HG03460 (cell line): ENCODE measurements at regions not wholly inside any gene's neighbourhood (a gene's known extent, or its start where the extent isn't known, plus 50 kb on each side); places are given as distances from the start of the nearest gene placed in this dataset.
"Not testable (repeated sequence)": the region's sequence is repeated elsewhere in the genome, so short reads cannot be mapped to it uniquely, and the experiment has no call there.

Source experiments
- ATAC-seq: cut with Tn5 transposase; IDR thresholded peaks from one replicate; pipeline ENCODE4 v1.9.1; 2021; ENCODE audit not compliant: unreplicated experiment

DNA sequence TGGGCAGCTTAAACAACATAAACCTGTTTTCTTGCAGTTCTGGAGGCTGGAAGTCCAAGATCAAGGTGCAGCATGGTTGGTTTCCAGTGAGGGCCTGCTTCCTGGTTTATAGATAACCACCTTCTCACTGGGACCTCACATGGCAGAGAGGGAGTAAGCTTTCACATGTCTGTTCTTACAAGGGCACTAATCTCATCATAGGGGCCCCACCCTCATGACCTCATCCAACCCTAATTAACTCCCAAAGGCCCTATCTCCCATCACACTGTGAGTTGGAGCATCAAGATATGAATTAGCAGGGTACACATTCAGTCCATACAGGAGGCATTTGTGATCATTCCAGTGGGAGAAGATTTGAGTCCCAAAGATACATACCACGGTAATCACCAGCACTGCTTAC is 50.5 kb upstream of the GRIN2A start:
- no peak for ATAC-seq

DNA sequence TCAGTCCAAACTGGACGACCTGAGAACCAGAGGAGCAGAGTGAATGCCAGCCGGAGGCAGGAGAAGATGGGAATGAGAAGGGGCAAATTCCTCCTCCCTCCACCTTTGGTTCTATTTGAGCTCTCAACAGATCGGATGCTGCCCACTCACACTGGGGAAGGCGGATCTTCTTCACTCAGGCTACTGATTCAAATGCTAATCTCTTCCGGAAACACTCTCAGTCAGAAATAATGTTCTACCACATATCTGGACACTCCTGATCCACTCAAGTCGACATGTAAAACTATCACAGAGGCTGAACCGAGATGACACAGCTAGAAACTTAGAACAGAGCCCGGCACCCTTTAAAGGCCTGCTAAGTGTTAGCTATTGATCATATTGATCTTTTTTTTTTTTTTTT is 57.4 kb upstream of the GRIN2A start:
- no peak for ATAC-seq

DNA sequence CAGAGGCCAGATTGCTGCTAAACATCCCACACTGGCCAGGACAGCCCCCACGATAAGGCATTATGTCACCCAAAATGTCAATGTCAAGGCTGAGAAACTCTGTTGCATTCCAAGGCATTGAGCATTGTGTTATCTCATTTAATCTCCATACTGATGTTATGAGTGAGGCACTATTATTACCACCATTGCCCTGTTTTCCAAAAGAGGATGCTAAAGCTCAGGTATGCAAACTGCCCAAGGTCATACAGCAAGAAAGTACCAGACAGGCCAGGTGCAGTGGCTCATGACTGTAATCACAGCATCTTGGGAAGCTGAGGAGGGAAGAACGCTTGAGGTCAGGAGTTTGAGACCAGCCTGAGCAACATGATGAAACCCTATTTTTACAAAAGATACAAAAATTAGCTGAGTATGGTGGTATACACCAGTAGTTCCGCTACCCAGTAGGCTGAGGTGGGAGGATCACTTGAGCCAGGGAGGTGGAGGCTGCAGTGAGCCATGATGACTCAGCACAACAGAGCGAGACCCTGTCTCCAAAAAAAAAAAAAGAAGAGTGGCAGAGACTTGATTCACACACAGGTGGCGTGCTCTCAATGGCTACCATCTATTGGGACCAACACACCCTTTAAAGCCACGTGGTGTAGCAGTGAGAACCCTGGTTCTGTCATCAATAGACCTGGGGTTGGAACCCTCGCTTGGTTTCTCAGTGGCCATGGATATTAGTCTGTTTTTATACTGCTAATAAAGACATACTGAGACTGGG is 58.8 kb upstream of the GRIN2A start:
- ATAC-seq = no peak

DNA sequence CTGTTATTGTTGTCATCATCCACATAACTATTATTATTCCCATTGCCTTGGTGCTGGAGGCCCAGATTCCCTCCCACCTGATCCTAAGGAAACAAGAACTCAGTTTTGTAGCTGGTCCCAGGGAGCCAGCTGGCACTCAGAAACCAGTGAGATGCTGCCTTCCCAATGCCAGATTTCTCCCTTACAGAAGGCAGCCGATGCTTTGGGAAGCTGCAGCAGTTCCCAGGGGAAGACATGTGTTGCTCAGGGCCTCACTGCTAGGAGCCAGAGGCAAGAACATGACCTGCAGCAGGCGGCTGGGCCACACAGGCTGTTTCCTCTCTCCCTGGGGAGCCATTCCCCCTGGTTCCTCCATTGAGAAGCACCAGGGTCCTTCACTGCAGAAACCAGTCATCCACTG is 59.9 kb upstream of the GRIN2A start:
- no peak for ATAC-seq

- no peak for ATAC-seq
Measured at GRCh38 chr16:10242916-10243315, 60.7 kb upstream of the GRIN2A start.

DNA sequence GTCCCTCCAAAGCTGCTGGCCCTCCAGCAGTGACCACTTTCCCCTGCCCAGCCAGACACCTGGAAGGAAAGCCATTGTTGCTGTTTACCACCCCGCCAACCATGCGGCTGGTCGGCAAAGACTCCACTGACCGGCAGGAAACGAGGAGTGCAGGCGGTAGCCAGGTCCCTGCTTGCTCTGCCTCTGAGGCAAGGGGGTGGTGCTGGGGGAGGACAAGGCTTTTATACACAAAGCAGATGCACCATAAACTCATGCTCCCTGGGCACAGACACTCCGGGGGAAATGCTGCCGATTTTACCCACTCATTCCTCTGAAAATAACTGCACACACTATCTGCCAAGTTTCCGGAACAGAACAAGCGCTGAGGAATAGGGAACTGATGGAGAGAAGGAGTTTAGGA is 62.8 kb upstream of the GRIN2A start:
- no peak for ATAC-seq

DNA sequence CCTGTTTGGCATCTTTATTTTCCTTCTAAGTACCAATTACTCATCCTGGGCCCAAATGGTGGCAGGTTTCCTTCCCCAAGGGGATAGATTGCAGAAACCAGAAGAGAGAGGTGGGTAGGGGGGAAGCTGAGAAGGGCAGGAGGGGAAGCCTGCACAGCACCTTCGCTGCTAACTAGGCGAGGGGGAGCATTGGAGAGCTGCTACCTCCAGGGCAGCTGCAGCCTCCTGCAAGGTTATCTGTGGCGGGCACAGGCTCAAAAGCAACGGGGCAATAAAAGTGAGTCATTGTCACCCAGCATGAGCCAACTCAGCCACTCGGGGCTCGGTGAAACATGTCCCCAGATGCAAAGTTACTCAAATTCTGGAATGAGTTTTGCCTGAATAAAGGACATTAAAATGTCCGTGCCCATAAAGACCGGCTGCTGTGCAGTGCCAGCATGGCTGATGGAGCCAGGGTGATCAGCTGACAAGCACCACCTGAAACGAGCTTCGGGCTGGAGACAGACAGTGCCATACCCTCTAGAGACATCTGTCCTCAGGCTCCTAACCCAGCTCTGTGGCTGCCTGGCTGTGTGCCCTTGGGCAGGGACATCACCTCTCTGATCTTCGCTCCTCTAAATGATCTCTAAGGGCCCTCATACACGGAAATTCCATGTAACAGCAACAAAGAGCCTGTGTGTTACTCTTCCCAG is 68.1 kb upstream of the GRIN2A start:
- ATAC-seq = no peak

- ATAC-seq = no peak
Measured at GRCh38 chr16:10252155-10252554, 69.9 kb upstream of the GRIN2A start.

DNA sequence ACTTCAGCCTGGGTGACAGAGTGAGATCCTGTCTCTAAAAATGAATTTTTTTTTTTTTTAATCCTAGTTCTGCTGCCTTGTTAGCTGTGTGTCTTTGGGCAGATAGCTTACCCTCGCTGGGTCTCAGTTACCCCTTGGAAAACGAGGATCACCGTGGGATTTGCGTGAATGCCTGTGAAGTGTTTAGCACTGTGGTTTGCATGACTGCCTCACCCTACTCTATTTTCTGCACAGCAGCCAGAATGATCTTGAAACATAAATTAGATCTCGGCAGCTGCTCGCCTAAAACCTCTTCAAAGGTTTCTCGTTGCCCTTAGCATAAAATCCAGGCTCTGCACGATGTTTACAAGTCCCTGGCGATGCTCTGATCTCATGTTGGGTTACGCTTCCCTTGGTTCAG is 71.2 kb upstream of the GRIN2A start:
- ATAC-seq = no peak

GRCh38 chr16:10255728-10256127 is 73.5 kb upstream of the GRIN2A start:
- ATAC-seq = no peak

DNA sequence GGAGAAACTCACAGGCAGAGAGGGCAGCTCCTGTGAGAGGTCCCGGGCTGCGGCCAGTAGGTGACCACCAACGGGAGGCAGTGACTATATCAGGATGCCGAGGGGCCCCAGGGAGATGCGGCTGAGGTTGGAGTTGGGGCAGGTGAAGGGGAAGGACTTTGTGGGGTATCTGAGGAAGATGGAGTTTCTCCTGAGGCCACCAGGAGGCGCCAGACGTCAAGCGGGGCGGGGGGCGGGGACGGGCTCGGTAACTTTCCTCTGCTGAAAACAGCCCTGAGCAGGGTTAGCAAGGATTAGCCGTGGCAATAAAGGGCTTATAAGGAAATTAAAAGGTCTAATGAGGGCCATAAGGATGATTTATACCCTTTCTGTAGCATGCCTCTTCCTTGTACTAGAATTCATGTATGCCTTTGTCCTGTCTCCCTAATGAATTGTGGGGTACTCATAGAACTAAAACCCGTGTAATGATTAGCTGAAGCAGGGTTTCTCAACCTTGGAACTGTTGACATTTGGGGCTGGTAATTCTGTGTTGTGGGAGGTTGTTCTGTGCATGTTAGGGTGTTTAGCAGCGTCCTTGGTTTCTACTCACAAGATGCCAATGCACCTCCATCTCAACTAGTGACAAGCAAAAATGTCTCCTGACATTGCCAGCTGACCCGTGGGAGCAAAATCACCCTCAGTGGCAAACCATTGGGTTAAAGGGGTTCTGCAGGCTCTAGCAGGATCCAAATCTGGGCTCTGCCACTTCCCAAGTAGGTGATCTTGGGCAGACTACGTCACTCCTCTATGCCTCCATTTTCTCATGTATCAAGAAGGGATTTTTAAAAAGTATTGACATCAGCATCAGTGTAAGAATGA is 74.8 kb upstream of the GRIN2A start:
- ATAC-seq = no peak

GRCh38 chr16:10257642-10258251 is 75.5 kb upstream of the GRIN2A start:
- not testable (repeated sequence) for ATAC-seq

GRCh38 chr16:10258930-10259603 is 76.8 kb upstream of the GRIN2A start:
- not testable (repeated sequence) for ATAC-seq

- no peak for ATAC-seq
Measured at GRCh38 chr16:10261077-10261476, 78.8 kb upstream of the GRIN2A start.

- not testable (repeated sequence) for ATAC-seq
Measured at GRCh38 chr16:10261526-10261925, 79.3 kb upstream of the GRIN2A start.

DNA sequence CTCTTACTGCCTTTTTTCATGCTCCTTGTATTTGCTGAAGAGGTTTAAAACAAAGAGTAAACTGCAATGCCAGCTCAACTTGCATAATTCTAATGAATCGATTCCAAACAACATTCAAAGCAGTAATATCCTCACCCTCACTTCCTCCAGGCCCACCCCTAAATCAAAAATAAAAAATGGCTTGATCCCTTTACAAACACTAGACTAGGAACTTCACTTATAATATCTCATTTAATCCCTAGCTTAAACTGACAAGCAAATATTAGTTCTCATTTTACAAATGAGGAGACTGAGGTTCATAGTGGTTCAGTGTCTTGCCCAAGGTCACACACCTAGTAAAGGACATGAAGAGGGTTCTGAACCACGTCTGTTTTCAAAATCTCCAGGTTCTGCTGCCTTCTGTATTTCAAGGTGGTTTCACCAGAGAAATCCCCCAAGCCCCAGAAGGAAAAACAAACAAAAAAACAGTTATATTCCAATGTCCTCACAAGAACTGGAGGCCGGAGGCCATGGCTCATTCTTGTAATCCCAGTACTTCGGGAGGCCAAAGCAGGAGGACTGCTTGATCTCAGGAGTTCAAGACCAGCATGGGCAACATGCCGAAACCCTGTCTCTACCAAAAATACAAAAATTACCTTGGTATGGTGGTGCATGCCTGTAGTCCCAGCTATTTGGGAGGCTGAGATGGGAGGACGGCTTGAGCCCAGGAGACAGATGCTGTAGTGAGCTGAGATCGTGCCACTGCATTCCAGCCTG is 80.3 kb upstream of the GRIN2A start:
- ATAC-seq = no peak

DNA sequence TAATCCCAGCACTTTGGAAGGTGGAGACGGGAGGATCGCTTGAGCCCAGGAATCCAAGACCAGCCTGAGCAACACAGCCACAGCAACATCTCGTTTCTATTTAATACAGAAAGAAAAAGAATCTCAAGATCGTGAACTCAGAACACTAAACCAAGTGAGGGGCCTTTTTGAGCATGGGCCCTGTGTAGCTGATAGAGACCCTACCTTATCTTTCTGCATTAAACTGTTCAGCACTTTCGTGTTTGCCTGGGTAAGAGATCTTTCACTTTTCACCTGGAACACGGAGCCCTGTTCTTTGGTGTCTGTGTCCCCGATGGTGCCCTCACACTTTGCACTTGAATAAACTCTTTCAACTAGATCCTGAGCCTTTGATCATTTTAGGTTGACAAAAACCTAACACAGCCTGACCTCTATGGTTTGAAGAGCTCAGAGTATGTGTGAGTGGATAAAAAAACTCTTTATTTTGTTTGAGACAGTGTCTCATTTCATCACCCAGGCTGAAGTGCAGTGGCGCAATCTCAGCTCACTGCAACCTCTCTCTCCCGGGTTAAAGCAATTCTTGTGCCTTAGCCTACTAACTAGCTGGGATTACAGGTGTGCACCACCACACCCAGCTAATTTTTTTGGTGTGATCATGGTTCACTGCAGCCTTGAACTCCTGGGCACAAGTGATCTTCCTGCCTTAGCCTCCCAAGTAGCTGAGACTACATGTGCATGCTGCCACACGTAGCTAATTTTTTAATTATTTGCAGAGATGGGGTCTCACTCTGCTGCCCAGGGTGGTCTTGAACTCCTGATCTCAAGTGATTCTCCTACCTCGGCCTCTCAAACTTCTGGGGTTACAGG is 83.8 kb upstream of the GRIN2A start:
- ATAC-seq = no peak

DNA sequence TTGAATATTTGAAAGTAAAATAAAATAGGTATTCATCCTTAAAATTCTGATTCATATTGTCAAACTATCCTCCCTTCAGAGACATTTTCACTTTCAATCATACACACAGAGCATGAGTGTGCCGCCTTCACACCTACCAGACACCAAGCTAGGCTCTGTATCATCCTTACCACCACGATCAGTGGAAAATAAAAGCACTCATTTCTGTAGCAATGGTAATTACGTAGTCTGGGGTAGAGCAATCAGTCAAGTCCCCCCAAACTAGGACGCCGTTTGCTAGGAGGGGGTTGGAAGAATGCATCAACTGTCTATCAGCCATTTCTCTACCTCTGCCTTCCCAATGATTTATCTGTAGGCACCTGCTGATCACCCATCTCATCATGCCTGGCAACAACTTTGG is 84.6 kb upstream of the GRIN2A start:
- no peak for ATAC-seq

GRCh38 chr16:10269632-10270031 is 87.4 kb upstream of the GRIN2A start:
- ATAC-seq = no peak
